Glomerular endothelial cell (primary cell): ENCODE measurements at regions not wholly inside any gene's neighbourhood (a gene's known extent, or its start where the extent isn't known, plus 50 kb on each side); places are given as distances from the start of the nearest gene placed in this dataset.
"Not testable (repeated sequence)": the region's sequence is repeated elsewhere in the genome, so short reads cannot be mapped to it uniquely, and the experiment has no call there.

Experiments used
- DNase-seq: peaks from one replicate; pipeline ENCODE4 v3.0.0-alpha.2; 2011; ENCODE audit warnings: low read depth, low spot score; ENCODE audit errors: extremely low read depth

DNA sequence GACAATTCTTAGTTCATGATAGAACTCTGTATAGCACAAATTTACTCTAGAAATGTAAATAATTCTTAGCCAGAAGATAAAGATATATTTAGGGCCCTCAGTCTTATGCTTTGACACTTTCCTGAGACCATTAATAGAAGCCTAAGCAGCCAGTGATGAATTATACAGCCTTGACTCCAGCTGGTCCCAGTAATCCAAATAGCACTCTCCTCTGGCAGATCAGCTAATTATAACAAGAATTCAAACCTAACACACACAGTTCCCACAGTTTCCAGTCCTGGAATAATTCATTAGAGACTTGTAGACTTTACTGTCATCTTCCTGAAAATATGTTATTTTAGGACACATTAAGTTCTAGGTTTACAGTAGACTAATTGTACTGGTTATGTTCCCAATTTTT is 50.4 kb downstream of the SHOC1 start:
- DNase-seq: no peak

DNA sequence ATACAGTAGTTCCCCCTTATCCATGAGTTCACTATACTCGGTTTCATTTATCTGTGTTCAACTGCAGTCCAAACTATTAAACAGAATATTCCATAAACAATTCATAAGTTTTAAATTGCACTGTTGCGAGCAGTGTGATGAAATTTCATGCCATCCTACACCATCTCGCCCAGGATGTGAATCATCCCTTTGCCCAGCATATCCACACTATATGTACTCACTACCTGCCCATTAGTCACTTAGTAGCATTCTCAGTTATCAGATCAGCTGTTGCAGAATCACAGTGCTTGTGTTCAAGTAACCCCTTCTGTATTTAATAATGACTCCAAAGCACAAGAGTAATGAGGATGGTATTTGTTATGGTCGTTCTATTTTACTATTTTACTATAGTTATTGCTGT is 51.5 kb downstream of the SHOC1 start:
- no peak for DNase-seq

DNA sequence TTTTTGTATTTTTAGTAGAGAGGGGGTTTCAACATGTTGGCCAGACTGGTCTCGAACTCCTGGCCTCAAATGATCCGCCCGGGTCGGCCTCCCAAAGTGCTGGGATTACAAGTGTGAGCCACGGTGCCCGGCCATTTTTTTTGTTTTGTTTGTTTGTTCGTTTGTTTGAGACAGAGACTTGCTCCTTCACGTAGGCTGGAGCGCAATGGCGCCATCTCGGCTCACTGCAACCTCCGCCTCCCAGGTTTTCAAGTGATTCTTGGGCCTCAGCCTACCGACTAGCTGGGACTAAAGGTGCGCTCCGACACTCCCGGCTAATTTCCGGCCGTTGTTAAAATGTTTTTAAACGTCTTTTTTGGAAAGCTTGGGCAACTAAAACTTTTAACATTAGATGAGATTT is 54.0 kb downstream of the SHOC1 start:
- DNase-seq: no peak

DNA sequence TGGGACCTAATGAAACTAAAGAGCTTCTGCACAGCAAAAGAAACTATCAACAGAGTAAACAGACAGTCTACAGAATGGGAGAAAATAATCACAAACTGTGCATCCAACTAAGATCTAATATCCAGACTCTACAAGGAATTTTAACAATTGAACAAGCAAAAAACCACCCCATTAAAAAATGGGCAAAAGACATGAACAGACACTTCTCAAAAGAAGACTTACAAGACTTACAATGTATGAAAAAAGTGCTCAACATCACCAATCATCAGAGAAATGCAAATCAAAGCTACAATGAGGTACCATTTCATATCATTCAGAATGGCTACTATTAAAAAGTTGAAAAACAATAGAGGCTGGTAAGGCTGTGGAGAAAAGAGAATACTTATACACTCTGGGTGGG is 58.0 kb downstream of the SHOC1 start:
- no peak for DNase-seq

DNA sequence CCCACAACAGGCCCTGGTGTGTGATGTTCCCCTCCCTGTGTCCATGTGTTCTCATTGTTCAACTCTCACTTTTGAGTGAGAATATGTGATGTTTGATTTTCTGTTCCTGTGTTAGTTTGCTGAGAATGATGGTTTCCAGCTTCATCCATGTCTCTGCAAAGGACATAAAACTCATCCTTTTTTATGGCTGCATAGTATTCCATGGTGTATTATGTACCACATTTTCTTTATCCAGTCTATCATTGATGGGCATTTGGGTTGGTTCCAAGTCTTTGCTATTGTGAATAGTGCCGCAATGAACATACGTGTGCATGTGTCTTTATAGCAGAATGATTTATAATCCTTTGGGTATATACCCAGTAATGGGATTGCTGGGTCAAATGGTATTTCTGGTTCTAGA is 59.4 kb downstream of the SHOC1 start:
- DNase-seq: not testable (repeated sequence)

DNA sequence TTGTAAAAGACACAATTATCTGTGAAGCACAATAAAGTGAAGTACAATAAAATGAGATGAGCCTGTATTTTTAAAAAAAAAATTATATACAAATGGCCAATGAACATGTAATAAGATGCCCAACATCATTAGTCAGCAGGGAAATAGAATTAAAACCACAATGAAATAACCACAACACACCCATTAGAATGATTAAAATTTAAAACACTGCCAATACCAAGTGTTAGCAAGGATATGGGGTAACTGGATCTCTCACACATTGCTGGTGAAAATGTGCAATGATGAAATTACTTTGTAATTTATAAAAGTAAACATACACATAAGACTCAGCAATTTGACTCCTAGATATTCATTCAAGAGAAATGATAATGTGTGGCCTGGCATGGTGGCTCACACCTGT is 62.8 kb downstream of the SHOC1 start:
- DNase-seq: no peak

DNA sequence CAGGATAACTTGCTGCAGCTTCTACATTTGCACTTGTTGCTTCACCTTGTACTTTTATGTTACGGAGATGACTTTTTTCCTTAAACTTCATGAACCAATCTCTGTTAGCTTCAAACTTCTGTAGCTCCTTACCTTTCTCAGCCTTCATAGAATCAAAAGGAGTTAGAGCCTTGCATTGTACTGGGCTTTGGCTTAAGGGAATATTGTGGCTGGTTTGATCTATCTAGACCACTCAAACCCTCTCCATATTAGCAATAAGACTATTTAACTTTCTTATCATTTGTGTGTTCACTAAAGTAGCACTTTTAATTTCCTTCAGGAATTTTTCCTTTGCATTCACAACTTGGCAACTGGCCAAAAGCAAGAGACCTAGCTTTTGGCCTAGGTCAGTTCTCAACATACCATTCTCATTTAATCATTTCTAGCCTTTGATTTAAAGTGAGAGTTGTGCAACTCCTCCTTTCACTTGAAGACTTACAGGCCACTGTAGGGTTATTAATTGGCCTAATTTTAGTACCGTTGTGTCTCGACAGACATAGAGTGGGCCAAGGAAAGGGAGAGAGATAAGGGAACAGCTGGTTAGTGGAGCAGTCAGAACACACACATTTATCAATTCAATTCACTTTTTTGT is 63.7 kb downstream of the SHOC1 start:
- DNase-seq: peak; percentile 42

DNA sequence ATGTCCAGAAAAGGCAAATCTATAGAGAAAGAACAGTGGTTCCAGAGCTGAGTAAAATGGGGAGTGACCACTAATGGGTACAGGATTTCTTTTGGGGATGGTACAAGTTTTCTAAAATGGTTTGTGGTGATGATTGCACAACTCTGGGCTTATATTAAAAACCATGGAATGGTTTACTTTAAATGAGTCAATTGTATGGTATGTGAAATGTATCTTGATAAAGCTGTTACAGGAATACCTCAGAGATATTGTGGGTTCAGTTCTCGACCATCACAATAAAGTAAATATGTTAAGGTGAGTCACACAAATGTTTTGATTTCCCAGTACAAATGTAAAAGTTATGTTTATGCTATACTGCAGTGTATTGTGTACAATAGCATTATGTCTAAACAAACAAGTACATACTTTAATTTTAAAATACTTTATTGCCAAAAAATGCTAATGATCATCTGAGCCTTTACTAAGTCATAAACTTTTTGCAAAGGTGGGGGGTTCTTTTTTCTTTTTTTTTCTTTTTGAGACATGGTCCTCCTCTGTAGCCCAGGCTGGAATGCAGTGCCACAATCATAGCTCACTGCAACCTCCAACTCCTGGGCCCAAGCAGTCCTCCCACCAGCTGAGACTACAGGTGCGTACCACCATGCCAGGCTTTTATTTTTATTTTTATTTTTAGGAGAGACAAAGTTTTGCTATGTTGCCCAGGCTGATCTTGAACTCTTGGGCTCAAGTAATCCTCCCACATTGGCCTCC is 65.9 kb downstream of the SHOC1 start:
- peak; percentile 33 for DNase-seq

DNA sequence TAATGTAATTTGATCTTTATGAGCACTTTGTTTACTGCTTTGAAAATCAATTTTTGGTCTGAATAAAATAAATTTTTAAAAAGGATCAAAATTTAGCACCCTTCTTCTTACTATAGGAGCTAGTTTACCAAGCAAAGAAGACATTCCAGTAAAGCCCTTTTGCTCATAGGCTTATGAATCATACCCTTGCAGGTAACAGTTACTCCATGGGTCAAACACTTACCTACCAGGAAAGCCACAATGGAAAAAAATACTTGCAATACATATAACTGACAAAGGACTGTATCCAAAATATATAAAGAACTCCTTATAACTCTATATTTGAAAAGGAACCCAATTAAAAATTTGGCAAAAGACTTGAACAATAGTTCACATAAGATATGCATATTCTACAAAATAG is 66.6 kb downstream of the SHOC1 start:
- no peak for DNase-seq

DNA sequence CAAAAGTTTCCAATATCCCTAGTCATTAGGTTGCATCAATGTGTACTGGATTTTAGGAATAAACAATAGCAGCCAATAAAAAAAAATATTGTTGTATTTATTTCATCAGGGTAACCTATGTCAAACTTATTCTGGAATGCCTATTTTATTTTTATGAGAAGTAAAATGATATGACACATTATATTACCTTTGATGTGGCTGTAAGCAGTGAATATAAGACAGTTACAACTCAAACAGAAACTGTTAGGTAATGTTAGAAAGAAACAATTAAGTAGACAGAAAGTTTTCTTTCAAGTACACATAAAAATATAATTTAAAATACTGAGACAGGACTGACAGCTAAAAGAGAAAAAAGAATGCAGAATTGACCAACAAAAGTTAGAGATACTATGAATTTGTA is 65.5 kb downstream of the GNG10 start:
- DNase-seq: no peak

DNA sequence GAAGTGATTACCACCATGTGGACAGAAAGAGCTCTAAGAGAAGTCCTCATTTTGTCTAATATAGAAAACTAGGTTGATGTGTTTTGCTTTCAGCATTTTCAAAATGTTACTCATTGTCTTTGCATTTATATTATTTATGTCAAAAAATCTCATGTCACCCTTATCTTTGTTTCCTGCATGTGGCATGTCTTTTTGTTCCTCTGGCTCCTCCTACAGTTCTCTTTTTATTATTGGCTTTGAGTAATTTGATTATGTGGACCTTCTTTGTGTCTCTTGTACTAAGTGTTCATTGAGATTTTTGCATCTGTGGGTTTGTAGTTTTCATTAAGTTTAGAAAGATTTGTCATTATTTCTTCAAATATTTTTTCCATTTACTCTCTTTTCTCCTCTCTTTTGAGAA is 58.8 kb downstream of the GNG10 start:
- DNase-seq: no peak
